Large intestine (tissue), 3 donors: ENCODE measurements at regions not wholly inside any gene's neighbourhood (a gene's known extent, or its start where the extent isn't known, plus 50 kb on each side); places are given as distances from the start of the nearest gene placed in this dataset.

Experiments used
- DNase-seq, 2 donors: peaks; one replicate each; pipeline versions ENCODE4 v3.0.0 to v3.0.0-alpha.2; 2013
- H3K27ac ChIP-seq: one replicate; pipeline ENCODE4 v1.5.1; 2013; ENCODE audit warnings: low read length
- H3K27me3 ChIP-seq: 2 replicates; pipeline ENCODE4 v1.6.1; 2013; ENCODE audit warnings: low read length; ENCODE audit not compliant: control insufficient read depth, insufficient read depth
- H3K36me3 ChIP-seq: 2 replicates; pipeline ENCODE4 v1.6.1; 2013; ENCODE audit warnings: low read length; ENCODE audit not compliant: control insufficient read depth, insufficient read depth
- H3K4me1 ChIP-seq: one replicate; pipeline ENCODE4 v1.6.1; 2013; ENCODE audit warnings: low read length; ENCODE audit not compliant: control insufficient read depth, insufficient read depth
- H3K4me3 ChIP-seq: one replicate; pipeline ENCODE4 v1.5.1; 2013; ENCODE audit warnings: low read length
- H3K9me3 ChIP-seq: one replicate; pipeline ENCODE4 v1.6.1; 2013; ENCODE audit warnings: mild to moderate bottlenecking, low read depth, low read length, moderate library complexity; ENCODE audit not compliant: control insufficient read depth
- WGBS: methylation state at CpG from one replicate; pipeline ENCODE4 v1.1.5; 2013; ENCODE audit warnings: low lambda C conversion rate; ENCODE audit not compliant: insufficient coverage; 5-methylcytosine and 5-hydroxymethylcytosine counted together

GRCh38 chr2:144281476-144281875 lies 238.4 kb downstream of the ZEB2 start:
- no peak overlapping the region for H3K4me3 ChIP-seq
- H3K27me3 ChIP-seq, result no peaks in the 10 kb centered on the region
- H3K9me3 ChIP-seq, result no peaks in the 10 kb centered on the region
- H3K36me3 ChIP-seq, result no peaks in the 10 kb centered on the region
- DNase-seq, result no peak
- H3K4me1 ChIP-seq, result no peaks in the 10 kb centered on the region
- no peak overlapping the region for H3K27ac ChIP-seq

- no peaks in the 10 kb centered on the region for H3K27me3 ChIP-seq
- no peaks in the 10 kb centered on the region for H3K36me3 ChIP-seq
- H3K27ac ChIP-seq, result no peak overlapping the region
- no peak for DNase-seq
- no peak overlapping the region for H3K4me3 ChIP-seq
- H3K9me3 ChIP-seq, result no peaks in the 10 kb centered on the region
- no peaks in the 10 kb centered on the region for H3K4me1 ChIP-seq
- 100% methylated on average over 1 of the region's 2 CpGs for WGBS
These were observed 239.9 kb downstream of the ZEB2 start for GRCh38 chr2:144280009-144280408.

- Histone ChIP-seq H3K27me3 (no peaks in the 10 kb centered on the region), H3K36me3 (no peaks in the 10 kb centered on the region), H3K27ac (no peak overlapping the region), H3K9me3 (no peaks in the 10 kb centered on the region), H3K4me1 (no peaks in the 10 kb centered on the region), H3K4me3 (no peak overlapping the region)
- WGBS, result no CpG with 5 or more reads among the region's 3 CpGs
- no peak for DNase-seq
These were observed 240.8 kb downstream of the ZEB2 start for GRCh38 chr2:144279165-144279564.

DNA sequence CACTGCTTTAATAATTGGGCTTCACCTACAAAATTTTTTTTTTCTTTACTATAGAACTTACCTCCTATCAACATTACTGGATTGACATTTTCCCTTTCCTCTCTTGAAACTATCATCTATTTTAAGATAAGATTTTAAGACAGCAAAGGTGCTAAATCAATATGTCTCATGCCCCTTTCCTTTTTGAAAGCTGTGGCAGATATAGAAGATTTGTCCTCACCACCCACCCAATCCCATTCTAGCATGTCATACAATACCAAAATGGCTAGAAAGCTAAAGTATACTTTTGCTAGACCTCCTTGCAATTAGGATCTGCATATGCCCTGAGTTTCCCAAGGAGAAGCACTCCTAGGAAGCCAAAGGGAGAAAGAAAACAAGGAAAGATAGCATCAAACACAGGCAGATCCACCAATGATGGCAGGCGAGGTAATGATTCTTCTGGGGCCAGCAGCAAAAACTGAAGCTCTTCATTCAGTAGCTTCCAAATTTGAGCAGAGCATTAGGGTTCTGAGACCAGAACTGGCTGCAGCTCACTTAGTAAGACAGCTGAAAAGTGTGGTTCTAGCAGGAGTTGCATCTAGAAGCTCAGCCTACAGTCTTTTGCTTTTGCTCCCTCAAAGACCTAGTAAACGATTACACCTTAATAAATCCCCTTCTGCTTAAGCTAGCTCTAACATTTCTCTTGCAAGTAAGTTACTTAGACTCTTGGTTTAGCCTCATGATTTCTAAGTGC lies 242.1 kb downstream of the ZEB2 start:
- H3K4me3 ChIP-seq, result no peak overlapping the region
- H3K4me1 ChIP-seq, result no peaks in the 10 kb centered on the region
- no peaks in the 10 kb centered on the region for H3K9me3 ChIP-seq
- no peaks in the 10 kb centered on the region for H3K36me3 ChIP-seq
- WGBS, result 80% methylated on average over 1 of the region's 2 CpGs
- H3K27ac ChIP-seq, result no peak overlapping the region
- H3K27me3 ChIP-seq, result no peaks in the 10 kb centered on the region
- DNase-seq, result no peak

- no peaks in the 10 kb centered on the region for H3K9me3 ChIP-seq
- H3K36me3 ChIP-seq, result no peaks in the 10 kb centered on the region
- no peaks in the 10 kb centered on the region for H3K27me3 ChIP-seq
- no peak for DNase-seq
- H3K4me1 ChIP-seq, result no peaks in the 10 kb centered on the region
- no peak overlapping the region for H3K4me3 ChIP-seq
- no peak overlapping the region for H3K27ac ChIP-seq
These were observed 244.6 kb downstream of the ZEB2 start for GRCh38 chr2:144275340-144275739.

- Histone ChIP-seq H3K4me1 (no peaks in the 10 kb centered on the region), H3K27me3 (no peaks in the 10 kb centered on the region), H3K27ac (no peak overlapping the region), H3K36me3 (no peaks in the 10 kb centered on the region), H3K4me3 (no peak overlapping the region), H3K9me3 (no peaks in the 10 kb centered on the region)
- no peak for DNase-seq
- WGBS, result no CpG with 5 or more reads among the region's 2 CpGs
These were observed 245.8 kb downstream of the ZEB2 start for GRCh38 chr2:144274131-144274530.

GRCh38 chr2:144270951-144271350 lies 249.0 kb downstream of the ZEB2 start:
- H3K4me1 ChIP-seq, result no peaks in the 10 kb centered on the region
- H3K9me3 ChIP-seq, result no peaks in the 10 kb centered on the region
- H3K27me3 ChIP-seq, result no peaks in the 10 kb centered on the region
- DNase-seq, result no peak
- no peaks in the 10 kb centered on the region for H3K36me3 ChIP-seq
- no peak overlapping the region for H3K27ac ChIP-seq
- WGBS, result 100% methylated on average over 1 of the region's 1 CpG
- H3K4me3 ChIP-seq, result no peak overlapping the region

DNA sequence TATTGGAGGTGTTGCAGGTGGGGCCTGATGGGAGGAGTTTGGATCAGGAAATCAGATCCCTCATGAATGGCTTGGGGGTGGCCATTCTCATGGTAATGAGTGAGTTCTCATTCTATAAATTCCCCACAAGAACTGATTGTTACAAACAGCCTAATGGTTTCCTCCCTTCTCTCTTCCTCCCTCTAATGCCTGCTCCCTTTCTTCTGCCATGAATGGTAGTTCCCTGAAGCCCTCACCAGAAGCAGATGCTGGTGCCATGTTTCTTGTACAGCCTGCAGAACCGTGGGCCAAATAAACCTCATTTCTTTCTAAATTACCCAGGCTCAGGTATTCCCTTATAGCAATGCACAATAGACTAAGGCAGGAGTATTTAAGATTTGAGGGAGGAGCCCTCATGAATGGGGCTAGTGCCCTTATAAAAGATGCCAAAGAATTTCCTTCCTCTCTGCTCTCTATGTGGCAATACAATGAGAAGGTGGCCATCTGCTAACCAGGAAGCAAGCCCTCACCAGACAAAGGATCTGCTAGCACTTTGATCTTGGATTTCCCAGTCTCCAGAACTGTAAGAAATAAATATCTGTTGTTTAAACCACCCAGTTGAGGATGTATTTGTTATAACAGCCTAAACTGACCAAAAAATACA lies 251.8 kb downstream of the ZEB2 start:
- Histone ChIP-seq H3K36me3 (no peaks in the 10 kb centered on the region), H3K27me3 (no peaks in the 10 kb centered on the region), H3K4me3 (no peak overlapping the region), H3K9me3 (no peaks in the 10 kb centered on the region), H3K27ac (no peak overlapping the region), H3K4me1 (no peaks in the 10 kb centered on the region)
- DNase-seq, result no peak
- WGBS, result no CpG with 5 or more reads among the region's 1 CpG

GRCh38 chr2:144267239-144267638 lies 252.7 kb downstream of the ZEB2 start:
- DNase-seq, result no peak
- 50% methylated on average over 1 of the region's 2 CpGs for WGBS
- H3K27me3 ChIP-seq, result no peaks in the 10 kb centered on the region

GRCh38 chr2:144265654-144266053 lies 254.3 kb downstream of the ZEB2 start:
- DNase-seq, result no peak
- no peak overlapping the region for H3K27ac ChIP-seq
- H3K4me1 ChIP-seq, result no peaks in the 10 kb centered on the region
- no peaks in the 10 kb centered on the region for H3K36me3 ChIP-seq
- no peaks in the 10 kb centered on the region for H3K9me3 ChIP-seq
- 100% methylated on average over 1 of the region's 3 CpGs for WGBS
- H3K27me3 ChIP-seq, result no peaks in the 10 kb centered on the region
- H3K4me3 ChIP-seq, result no peak overlapping the region

More at GRCh38 chr2:144267239-144267638, 252.7 kb downstream of the ZEB2 start:
- H3K9me3 ChIP-seq, result no peaks in the 10 kb centered on the region
- no peaks in the 10 kb centered on the region for H3K4me1 ChIP-seq
- no peak overlapping the region for H3K27ac ChIP-seq
- no peaks in the 10 kb centered on the region for H3K36me3 ChIP-seq
- no peak overlapping the region for H3K4me3 ChIP-seq

- Histone ChIP-seq H3K4me3 (no peak overlapping the region), H3K27me3 (no peaks in the 10 kb centered on the region), H3K4me1 (no peaks in the 10 kb centered on the region), H3K27ac (no peak overlapping the region), H3K9me3 (no peaks in the 10 kb centered on the region), H3K36me3 (no peaks in the 10 kb centered on the region)
- no peak for DNase-seq
- WGBS, result 100% methylated on average over 2 of the region's 2 CpGs
These were observed 258.0 kb downstream of the ZEB2 start for GRCh38 chr2:144261966-144262365.
